BLaER1 (cell line): ENCODE measurements at regions not wholly inside any gene's neighbourhood (a gene's known extent, or its start where the extent isn't known, plus 50 kb on each side); places are given as distances from the start of the nearest gene placed in this dataset.

Experiments
- H3K27ac ChIP-seq: shearing (Covaris generic); formaldehyde crosslinking; 2 replicates; pipeline ENCODE4 v1.8.1; 2022
- H3K27me3 ChIP-seq: shearing (Covaris generic); formaldehyde crosslinking; 2 replicates; pipeline ENCODE4 v1.8.1; 2022
- H3K36me3 ChIP-seq: shearing (Covaris generic); formaldehyde crosslinking; 2 replicates; pipeline ENCODE4 v1.8.1; 2022
- H3K4me1 ChIP-seq: shearing (Covaris generic); formaldehyde crosslinking; 2 replicates; pipeline ENCODE4 v1.8.1; 2022
- H3K4me2 ChIP-seq: shearing (Covaris generic); formaldehyde crosslinking; 2 replicates; pipeline ENCODE4 v1.8.1; 2022
- H3K4me3 ChIP-seq: shearing (Covaris generic); formaldehyde crosslinking; 2 replicates; pipeline ENCODE4 v1.8.1; 2022
- H3K9ac ChIP-seq: shearing (Covaris generic); formaldehyde crosslinking; 2 replicates; pipeline ENCODE4 v1.8.1; 2022
- H3K9me3 ChIP-seq: shearing (Covaris generic); formaldehyde crosslinking; 2 replicates; pipeline ENCODE4 v1.8.1; 2022
- H4K20me1 ChIP-seq: shearing (Covaris generic); formaldehyde crosslinking; 2 replicates; pipeline ENCODE4 v1.8.1; 2022
- Cebpa-rat ChIP-seq: shearing (Covaris generic); IDR thresholded peaks from 2 replicates; pipeline ENCODE4 v1.8.1; 2022

DNA sequence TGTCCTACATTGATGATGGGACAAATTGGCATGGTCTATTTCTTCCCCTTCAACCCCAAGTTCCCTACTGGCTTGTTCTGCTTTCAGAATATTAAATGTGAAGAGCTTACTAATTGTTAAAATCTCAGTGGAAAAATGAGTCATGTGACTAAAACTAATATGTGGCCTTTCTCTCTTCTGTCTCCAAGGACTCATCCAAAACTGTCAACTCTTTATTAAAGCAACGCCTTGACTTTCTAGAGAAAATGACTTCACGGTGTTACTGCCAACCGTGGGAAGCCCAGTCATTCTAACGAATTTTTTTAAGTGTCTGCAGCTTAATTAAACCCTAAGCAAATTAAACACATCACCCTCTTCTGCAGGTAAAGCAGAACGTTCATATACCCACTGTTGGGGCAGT lies 431.6 kb downstream of the DTWD2 start:
- no peak overlapping the region for H3K4me2 ChIP-seq
- no peak overlapping the region for H3K4me3 ChIP-seq
- peaks cover 15% of the 10 kb centered on the region for H3K4me1 ChIP-seq
- H3K27ac ChIP-seq = no peak overlapping the region
- H3K36me3 ChIP-seq = no peaks in the 10 kb centered on the region
- no peak overlapping the region for H3K9ac ChIP-seq
- no peaks in the 10 kb centered on the region for H3K27me3 ChIP-seq
- no peaks in the 10 kb centered on the region for H4K20me1 ChIP-seq
- H3K9me3 ChIP-seq = no peaks in the 10 kb centered on the region
- TF ChIP-seq Cebpa-rat = no peak

GRCh38 chr5:118555727-118556126 lies 432.6 kb downstream of the DTWD2 start:
- Histone ChIP-seq H3K4me3 (no peak overlapping the region), H3K27me3 (no peaks in the 10 kb centered on the region), H3K4me2 (no peak overlapping the region), H3K36me3 (no peaks in the 10 kb centered on the region), H3K27ac (no peak overlapping the region), H3K9ac (no peak overlapping the region), H3K4me1 (peaks cover 15% of the 10 kb centered on the region), H3K9me3 (no peaks in the 10 kb centered on the region), H4K20me1 (no peaks in the 10 kb centered on the region)
- no peak for TF ChIP-seq Cebpa-rat

DNA sequence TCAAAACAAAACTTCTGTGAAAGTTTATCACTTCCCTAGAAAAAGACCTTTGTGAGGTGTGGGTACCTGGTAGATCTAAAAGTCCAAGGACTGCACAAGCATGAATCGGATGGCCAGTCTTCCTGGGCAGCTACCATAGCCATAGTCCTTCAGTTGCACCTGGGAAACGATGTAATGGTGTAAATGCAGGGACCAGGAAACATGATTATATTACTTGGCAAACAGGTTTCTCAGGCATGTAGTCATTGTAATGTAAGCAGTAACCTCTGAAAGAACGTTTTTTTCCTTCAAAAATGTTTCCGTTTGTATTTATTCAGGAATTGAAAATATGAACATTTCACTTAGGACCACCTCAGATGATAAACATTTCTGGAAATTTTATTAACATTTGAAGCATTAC lies 433.4 kb downstream of the DTWD2 start:
- H3K27me3 ChIP-seq = no peaks in the 10 kb centered on the region
- no peaks in the 10 kb centered on the region for H3K9me3 ChIP-seq
- no peak for TF ChIP-seq Cebpa-rat
- no peak overlapping the region for H3K4me3 ChIP-seq
- H3K4me1 ChIP-seq = peaks cover 10% of the 10 kb centered on the region
- H3K9ac ChIP-seq = no peak overlapping the region
- no peaks in the 10 kb centered on the region for H4K20me1 ChIP-seq
- no peak overlapping the region for H3K27ac ChIP-seq
- H3K36me3 ChIP-seq = no peaks in the 10 kb centered on the region
- no peak overlapping the region for H3K4me2 ChIP-seq

- Histone ChIP-seq H3K36me3 (no peaks in the 10 kb centered on the region), H3K27ac (no peak overlapping the region), H3K4me2 (no peak overlapping the region), H3K9me3 (no peaks in the 10 kb centered on the region), H3K4me1 (peaks cover 7% of the 10 kb centered on the region; the same call in 1 of the 2 replicates), H3K4me3 (no peak overlapping the region), H3K27me3 (no peaks in the 10 kb centered on the region), H4K20me1 (no peaks in the 10 kb centered on the region), H3K9ac (no peak overlapping the region)
- no peak for TF ChIP-seq Cebpa-rat
Observed at GRCh38 chr5:118554241-118554640, 434.1 kb downstream of the DTWD2 start.

GRCh38 chr5:118553662-118554061 lies 434.7 kb downstream of the DTWD2 start:
- H3K4me3 ChIP-seq = no peak overlapping the region
- H3K9ac ChIP-seq = no peak overlapping the region
- TF ChIP-seq Cebpa-rat = no peak
- no peak overlapping the region for H3K4me2 ChIP-seq
- H3K27me3 ChIP-seq = no peaks in the 10 kb centered on the region
- H3K27ac ChIP-seq = no peak overlapping the region
- H3K4me1 ChIP-seq = peaks cover 7% of the 10 kb centered on the region; the same call in 1 of the 2 replicates
- no peaks in the 10 kb centered on the region for H3K9me3 ChIP-seq
- no peaks in the 10 kb centered on the region for H4K20me1 ChIP-seq
- H3K36me3 ChIP-seq = no peaks in the 10 kb centered on the region

- Histone ChIP-seq H4K20me1 (no peaks in the 10 kb centered on the region), H3K27ac (no peak overlapping the region), H3K4me1 (peaks cover 7% of the 10 kb centered on the region; the same call in 1 of the 2 replicates), H3K4me2 (no peak overlapping the region), H3K9ac (no peak overlapping the region), H3K9me3 (no peaks in the 10 kb centered on the region), H3K27me3 (no peaks in the 10 kb centered on the region), H3K36me3 (no peaks in the 10 kb centered on the region), H3K4me3 (no peak overlapping the region)
- TF ChIP-seq Cebpa-rat = no peak
Observed at GRCh38 chr5:118552731-118553360, 435.5 kb downstream of the DTWD2 start.

GRCh38 chr5:118552146-118552545 lies 436.2 kb downstream of the DTWD2 start:
- Histone ChIP-seq H3K27me3 (no peaks in the 10 kb centered on the region), H3K4me3 (no peak overlapping the region), H3K9me3 (no peaks in the 10 kb centered on the region), H3K4me1 (peaks cover 3% of the 10 kb centered on the region; the same call in 1 of the 2 replicates), H3K36me3 (no peaks in the 10 kb centered on the region), H4K20me1 (no peaks in the 10 kb centered on the region), H3K4me2 (no peak overlapping the region), H3K27ac (no peak overlapping the region), H3K9ac (no peak overlapping the region)
- no peak for TF ChIP-seq Cebpa-rat

GRCh38 chr5:118551716-118552115 lies 436.6 kb downstream of the DTWD2 start:
- TF ChIP-seq Cebpa-rat = no peak
- Histone ChIP-seq H3K4me3 (no peak overlapping the region), H3K27me3 (no peaks in the 10 kb centered on the region), H3K9ac (no peak overlapping the region), H4K20me1 (no peaks in the 10 kb centered on the region), H3K36me3 (no peaks in the 10 kb centered on the region), H3K9me3 (no peaks in the 10 kb centered on the region), H3K4me2 (no peak overlapping the region), H3K4me1 (no peaks in the 10 kb centered on the region), H3K27ac (no peak overlapping the region)

DNA sequence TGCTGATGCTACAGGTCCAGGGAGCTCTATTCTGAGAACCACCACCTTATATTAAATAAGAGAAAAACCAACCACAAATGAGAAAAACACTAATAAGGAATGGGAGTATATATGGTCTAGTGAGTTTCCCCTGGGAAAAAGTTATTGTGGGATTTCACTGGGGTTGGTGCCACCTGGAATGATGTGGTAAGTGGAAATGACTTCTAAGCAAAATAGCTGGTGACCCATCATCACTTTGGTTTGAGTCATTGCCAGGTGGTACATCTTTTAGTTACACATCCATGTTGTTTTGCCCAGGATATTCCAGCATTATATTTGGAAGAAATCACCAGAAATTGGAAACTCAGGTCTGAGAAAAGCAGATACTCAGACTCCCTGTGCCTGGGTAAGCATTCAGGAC lies 437.3 kb downstream of the DTWD2 start:
- TF ChIP-seq Cebpa-rat = no peak
- Histone ChIP-seq H3K36me3 (no peaks in the 10 kb centered on the region), H3K27me3 (no peaks in the 10 kb centered on the region), H3K9me3 (no peaks in the 10 kb centered on the region), H4K20me1 (no peaks in the 10 kb centered on the region), H3K4me2 (no peak overlapping the region), H3K27ac (no peak overlapping the region), H3K4me1 (no peaks in the 10 kb centered on the region), H3K4me3 (no peak overlapping the region), H3K9ac (no peak overlapping the region)

- Histone ChIP-seq H3K4me1 (no peaks in the 10 kb centered on the region), H3K9me3 (no peaks in the 10 kb centered on the region), H3K27me3 (no peaks in the 10 kb centered on the region), H3K36me3 (no peaks in the 10 kb centered on the region), H4K20me1 (no peaks in the 10 kb centered on the region), H3K4me2 (no peak overlapping the region), H3K9ac (no peak overlapping the region), H3K4me3 (no peak overlapping the region), H3K27ac (no peak overlapping the region)
- no peak for TF ChIP-seq Cebpa-rat
Observed at GRCh38 chr5:118548761-118549720, 439.3 kb downstream of the DTWD2 start.
